ENCODE measurements at regions not wholly inside any gene's neighbourhood (a gene's known extent, or its start where the extent isn't known, plus 50 kb on each side); places are given as distances from the start of the nearest gene placed in this dataset.

DNA sequence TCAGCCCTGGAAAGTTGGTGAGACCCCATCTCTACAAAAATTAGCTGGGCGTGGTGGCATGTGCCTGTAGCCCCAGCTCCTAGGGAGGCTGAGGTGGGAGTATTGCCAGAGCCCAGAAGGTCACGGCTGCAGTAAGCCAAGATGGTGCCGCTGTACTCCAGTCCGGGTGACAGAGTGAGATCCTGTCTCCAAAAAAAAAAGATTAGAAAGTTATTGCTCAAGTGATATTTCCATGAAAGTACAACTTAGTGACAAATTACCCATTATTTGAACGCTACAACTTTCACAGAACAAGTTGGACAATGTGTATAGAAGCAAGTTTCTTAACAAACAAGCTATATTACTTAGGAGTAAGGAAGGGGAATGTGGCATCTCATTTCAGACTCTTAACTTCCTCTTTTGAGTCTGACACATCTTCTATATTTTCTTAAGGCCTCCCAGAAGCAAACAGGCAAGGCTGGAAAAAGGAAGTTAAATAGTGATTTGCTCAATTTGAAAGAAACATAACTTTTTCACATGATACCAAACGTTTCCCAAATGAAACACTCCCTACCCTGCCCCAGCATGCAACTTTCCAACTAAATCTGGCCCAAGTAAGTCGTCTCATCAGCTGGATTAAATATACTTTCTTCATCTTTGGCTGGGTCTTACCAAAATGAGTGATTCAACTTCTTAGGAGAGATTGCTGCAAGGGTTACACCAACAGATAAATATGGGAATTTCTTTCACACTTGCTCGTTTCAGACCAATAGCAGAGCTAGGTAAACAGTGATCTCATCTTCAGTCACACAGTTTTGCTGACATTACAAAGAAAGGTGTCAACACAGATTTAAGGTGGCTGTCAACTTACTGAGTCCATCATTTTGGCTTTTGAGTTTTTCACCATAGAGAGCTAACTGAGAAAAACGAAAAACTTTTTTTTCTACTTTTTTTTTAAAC lies 66.3 kb upstream of the KLF6 start:
- no peaks in the 10 kb centered on the region for H3K36me3 Mint-ChIP-seq (ENCODE audit: low read depth, unreplicated experiment)
- TF ChIP-seq, protein P1, sequence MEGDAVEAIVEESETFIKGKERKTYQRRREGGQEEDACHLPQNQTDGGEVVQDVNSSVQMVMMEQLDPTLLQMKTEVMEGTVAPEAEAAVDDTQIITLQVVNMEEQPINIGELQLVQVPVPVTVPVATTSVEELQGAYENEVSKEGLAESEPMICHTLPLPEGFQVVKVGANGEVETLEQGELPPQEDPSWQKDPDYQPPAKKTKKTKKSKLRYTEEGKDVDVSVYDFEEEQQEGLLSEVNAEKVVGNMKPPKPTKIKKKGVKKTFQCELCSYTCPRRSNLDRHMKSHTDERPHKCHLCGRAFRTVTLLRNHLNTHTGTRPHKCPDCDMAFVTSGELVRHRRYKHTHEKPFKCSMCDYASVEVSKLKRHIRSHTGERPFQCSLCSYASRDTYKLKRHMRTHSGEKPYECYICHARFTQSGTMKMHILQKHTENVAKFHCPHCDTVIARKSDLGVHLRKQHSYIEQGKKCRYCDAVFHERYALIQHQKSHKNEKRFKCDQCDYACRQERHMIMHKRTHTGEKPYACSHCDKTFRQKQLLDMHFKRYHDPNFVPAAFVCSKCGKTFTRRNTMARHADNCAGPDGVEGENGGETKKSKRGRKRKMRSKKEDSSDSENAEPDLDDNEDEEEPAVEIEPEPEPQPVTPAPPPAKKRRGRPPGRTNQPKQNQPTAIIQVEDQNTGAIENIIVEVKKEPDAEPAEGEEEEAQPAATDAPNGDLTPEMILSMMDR (IDR thresholded peaks at IDR 0.05; ENCODE audit: unreplicated experiment): no peak
- no peak overlapping the region for H3K27ac Mint-ChIP-seq (ENCODE audit: unreplicated experiment)
- H3K27me3 Mint-ChIP-seq (ENCODE audit: unreplicated experiment): peaks cover 3% of the 10 kb centered on the region
- no peaks in the 10 kb centered on the region for H3K9me3 Mint-ChIP-seq (ENCODE audit: unreplicated experiment)
- peaks cover 12% of the 10 kb centered on the region for H3K4me1 Mint-ChIP-seq (ENCODE audit: unreplicated experiment)
- DNase-seq (ENCODE audit: low spot score): no peak
- H3K4me3 Mint-ChIP-seq (ENCODE audit: unreplicated experiment): no peak overlapping the region

DNA sequence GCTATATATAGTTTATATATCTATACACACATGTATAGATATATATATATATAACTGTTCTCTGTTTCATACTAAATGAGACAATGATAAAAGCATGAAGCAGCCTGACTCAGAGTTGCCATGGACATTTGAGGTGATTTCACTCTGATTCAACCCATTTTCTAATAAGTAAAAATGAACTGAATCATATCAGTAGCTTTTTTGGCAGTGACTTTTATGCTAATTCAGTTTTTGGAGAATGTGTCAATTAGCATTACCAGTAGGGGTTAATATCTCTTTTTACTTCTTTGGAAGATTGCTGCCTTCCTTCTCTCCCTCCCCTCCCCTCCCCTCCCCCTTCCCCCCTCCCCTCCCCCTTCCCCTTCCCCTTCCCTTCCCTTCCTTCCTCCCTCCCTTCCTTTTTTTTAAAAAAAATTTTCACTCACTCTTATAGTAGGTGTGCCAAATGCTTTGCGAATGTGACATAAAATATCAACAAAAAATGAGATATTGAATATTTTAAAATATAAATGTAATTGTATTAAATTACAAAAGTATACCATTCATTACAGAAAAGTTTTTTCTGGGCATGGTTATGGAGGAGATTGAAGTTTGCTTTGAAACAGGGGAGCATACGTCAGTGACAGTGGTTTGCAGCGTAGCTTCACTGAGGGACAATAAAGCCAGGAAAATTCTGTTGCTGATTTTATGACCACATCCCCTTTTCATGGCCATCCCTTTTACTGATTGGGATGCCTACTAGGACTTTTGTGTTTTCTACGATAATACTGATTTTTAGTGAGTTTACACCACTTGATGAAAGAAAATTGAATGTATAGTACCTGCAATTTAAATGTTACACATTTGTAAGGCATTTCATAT lies 64.0 kb upstream of the KLF6 start:
- no peaks in the 10 kb centered on the region for H3K36me3 Mint-ChIP-seq (ENCODE audit: low read depth, unreplicated experiment)
- H3K27ac Mint-ChIP-seq (ENCODE audit: unreplicated experiment): no peak overlapping the region
- peaks cover 12% of the 10 kb centered on the region for H3K4me1 Mint-ChIP-seq (ENCODE audit: unreplicated experiment)
- TF ChIP-seq, protein P1 (IDR thresholded peaks at IDR 0.05; ENCODE audit: unreplicated experiment): no peak
- no peaks in the 10 kb centered on the region for H3K9me3 Mint-ChIP-seq (ENCODE audit: unreplicated experiment)
- H3K27me3 Mint-ChIP-seq (ENCODE audit: unreplicated experiment): peaks cover 2% of the 10 kb centered on the region
- DNase-seq (ENCODE audit: low spot score): no peak
- no peak overlapping the region for H3K4me3 Mint-ChIP-seq (ENCODE audit: unreplicated experiment)

DNA sequence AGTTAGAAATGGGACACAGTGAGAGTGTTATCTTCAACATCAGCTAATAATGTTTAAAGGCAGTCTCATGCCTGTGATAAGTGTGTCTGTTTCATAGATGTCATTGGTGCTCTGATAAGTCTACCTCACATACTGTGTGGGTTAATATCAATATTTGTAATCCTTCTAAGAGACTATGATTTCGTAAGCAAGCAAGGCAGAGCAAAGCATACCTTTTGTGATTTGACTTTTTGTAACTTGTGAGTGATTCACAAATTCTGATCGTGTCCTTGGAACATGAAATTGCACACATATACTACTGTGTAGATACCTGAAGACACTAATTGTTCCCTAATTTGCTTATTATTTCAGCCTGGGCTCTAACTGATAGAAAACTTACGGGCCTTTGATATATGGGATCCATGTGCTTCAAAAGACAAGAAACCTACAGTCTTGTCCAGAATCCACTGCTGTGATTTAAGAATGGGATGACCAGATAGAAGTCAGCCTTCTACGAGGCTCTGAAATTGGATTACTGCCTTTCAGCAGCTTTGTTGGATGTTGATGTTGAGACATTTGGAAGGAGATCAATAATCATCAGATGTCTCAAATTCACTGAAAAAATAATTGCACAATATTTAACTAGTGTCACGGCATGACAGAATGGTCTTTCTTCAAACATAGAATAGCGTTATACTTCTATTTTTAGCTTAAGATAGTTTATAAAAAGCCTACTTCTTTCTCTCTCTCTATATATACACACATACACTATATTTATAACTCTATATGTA lies 63.2 kb upstream of the KLF6 start:
- DNase-seq (ENCODE audit: low spot score): no peak
- Mint-ChIP-seq H3K9me3 (ENCODE audit: unreplicated experiment) (no peaks in the 10 kb centered on the region), H3K4me3 (ENCODE audit: unreplicated experiment) (no peak overlapping the region), H3K36me3 (ENCODE audit: low read depth, unreplicated experiment) (no peaks in the 10 kb centered on the region), H3K27ac (ENCODE audit: unreplicated experiment) (no peak overlapping the region), H3K27me3 (ENCODE audit: unreplicated experiment) (no peaks in the 10 kb centered on the region), H3K4me1 (ENCODE audit: unreplicated experiment) (peaks cover 9% of the 10 kb centered on the region)
- TF ChIP-seq, protein P1 (IDR thresholded peaks at IDR 0.05; ENCODE audit: unreplicated experiment): no peak

GRCh38 chr10:3846736-3847135 lies 61.7 kb upstream of the KLF6 start:
- Mint-ChIP-seq H3K9me3 (ENCODE audit: unreplicated experiment) (no peaks in the 10 kb centered on the region), H3K36me3 (ENCODE audit: low read depth, unreplicated experiment) (no peaks in the 10 kb centered on the region), H3K27ac (ENCODE audit: unreplicated experiment) (no peak overlapping the region), H3K27me3 (ENCODE audit: unreplicated experiment) (no peaks in the 10 kb centered on the region), H3K4me3 (ENCODE audit: unreplicated experiment) (no peak overlapping the region), H3K4me1 (ENCODE audit: unreplicated experiment) (peaks cover 4% of the 10 kb centered on the region)
- TF ChIP-seq, protein P1 (IDR thresholded peaks at IDR 0.05; ENCODE audit: unreplicated experiment): no peak
- DNase-seq (ENCODE audit: low spot score): no peak

Measured in endothelial cell (in vitro differentiated cells).